ENCODE measurements at regions not wholly inside any gene's neighbourhood (a gene's known extent, or its start where the extent isn't known, plus 50 kb on each side); places are given as distances from the start of the nearest gene placed in this dataset.

DNA sequence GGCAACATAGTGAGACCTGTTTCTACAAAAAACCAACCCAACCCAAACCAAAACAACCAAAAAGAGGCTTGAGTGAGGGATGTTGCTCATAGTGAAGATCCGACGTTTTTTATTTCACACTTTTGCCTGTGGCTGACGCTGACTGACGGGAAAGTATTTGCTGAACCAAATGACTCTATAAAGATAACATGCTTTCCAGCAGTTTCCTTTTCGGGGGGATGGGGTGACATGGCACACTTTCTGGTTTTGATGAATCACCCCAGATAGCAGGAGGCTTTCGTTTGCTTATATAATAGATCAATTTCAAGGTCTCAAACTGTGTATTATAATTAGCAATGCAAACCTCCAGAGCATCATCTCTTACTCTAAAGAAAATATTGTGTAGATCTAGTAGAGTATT, 150.8 kb downstream of the AQP4 start:
- Histone ChIP-seq H3K36me3 (ENCODE audit: control insufficient read depth in 3 of 3, insufficient read depth in 2 of 3, low read depth in 1 of 3, low read length in 3 of 3) (no peaks in the 10 kb centered on the region), H3K4me3 (ENCODE audit: low read depth in 1 of 3, low read length in 3 of 3) (no peak overlapping the region), H3K4me1 (ENCODE audit: control insufficient read depth in 3 of 3, insufficient read depth in 2 of 3, low read depth in 1 of 3, low read length in 2 of 3) (no peaks in the 10 kb centered on the region), H3K9me3 (ENCODE audit: control insufficient read depth in 2 of 2, insufficient read depth in 1 of 2, low read depth in 1 of 2, low read length in 1 of 2) (no peaks in the 10 kb centered on the region), H3K27ac (ENCODE audit: low read depth in 1 of 3, low read length in 2 of 3) (no peak overlapping the region), H3K27me3 (ENCODE audit: control insufficient read depth in 3 of 3, insufficient read depth in 3 of 3, low read length in 3 of 3) (no peaks in the 10 kb centered on the region)
- FAIRE-seq, result no peak
- WGBS, 3 donors, result 18 to 29% (median 24%) methylated on average over 6 of the region's 6 CpGs
- DNase-seq, result no peak

DNA sequence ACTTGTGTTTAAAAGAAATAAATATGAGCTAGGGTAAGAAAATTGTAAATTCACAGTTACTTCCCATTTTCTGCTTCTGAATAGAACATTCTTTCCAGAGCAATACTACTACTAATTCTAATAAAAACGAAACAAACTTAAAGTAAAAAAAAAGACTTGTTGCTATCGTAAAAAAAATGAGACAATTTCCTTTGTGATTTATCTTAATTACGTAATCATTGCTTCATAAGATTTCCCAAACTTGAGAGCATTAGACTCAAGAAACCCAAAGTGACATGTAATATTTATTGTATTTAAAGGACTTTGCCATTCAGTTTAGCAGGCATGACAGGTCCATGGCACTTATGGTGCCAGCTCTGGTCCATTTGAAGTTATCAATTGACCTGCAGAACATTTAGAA, 153.8 kb downstream of the AQP4 start:
- Histone ChIP-seq H3K4me1 (ENCODE audit: control insufficient read depth in 3 of 3, insufficient read depth in 2 of 3, low read depth in 1 of 3, low read length in 2 of 3) (no peaks in the 10 kb centered on the region), H3K4me3 (ENCODE audit: low read depth in 1 of 3, low read length in 3 of 3) (no peak overlapping the region), H3K36me3 (ENCODE audit: control insufficient read depth in 3 of 3, insufficient read depth in 2 of 3, low read depth in 1 of 3, low read length in 3 of 3) (no peaks in the 10 kb centered on the region), H3K27me3 (ENCODE audit: control insufficient read depth in 3 of 3, insufficient read depth in 3 of 3, low read length in 3 of 3) (no peaks in the 10 kb centered on the region), H3K9me3 (ENCODE audit: control insufficient read depth in 2 of 2, insufficient read depth in 1 of 2, low read depth in 1 of 2, low read length in 1 of 2) (no peaks in the 10 kb centered on the region), H3K27ac (ENCODE audit: low read depth in 1 of 3, low read length in 2 of 3) (no peak overlapping the region)
- no peak for DNase-seq
- no peak for FAIRE-seq
- 75 to 86% (median 78%) methylated on average over 3 of the region's 3 CpGs for WGBS, 3 donors

DNA sequence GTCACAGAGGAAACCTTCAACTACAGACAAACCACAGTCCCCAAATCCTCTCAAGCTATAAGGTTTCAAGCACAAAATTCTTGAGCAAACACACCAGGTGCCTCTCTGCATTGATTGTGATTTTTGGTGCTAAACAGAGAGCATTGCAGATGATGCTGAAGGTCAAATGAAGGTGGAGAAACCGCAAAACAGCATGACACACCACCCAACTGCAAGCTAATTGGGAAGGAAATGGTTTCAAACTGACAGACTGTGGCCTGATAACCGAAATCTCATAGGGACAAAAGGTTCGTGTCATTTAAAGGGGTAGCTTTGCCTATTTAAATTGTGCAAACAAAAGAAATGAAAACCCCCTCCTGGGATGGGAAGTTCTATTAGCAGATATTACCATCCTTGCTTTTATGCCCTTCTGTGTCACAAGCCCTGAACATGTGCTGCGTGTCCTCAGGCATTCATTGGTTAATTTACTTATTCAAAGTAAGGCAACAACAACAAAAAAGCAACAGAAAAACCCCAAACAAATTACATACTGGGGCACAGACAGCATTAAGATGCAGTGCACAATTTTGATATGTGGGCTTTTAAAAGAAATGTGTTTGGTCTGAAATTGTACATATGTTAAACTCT, 154.9 kb downstream of the AQP4 start:
- Histone ChIP-seq H3K27me3 (ENCODE audit: control insufficient read depth in 3 of 3, insufficient read depth in 3 of 3, low read length in 3 of 3) (no peaks in the 10 kb centered on the region), H3K4me1 (ENCODE audit: control insufficient read depth in 3 of 3, insufficient read depth in 2 of 3, low read depth in 1 of 3, low read length in 2 of 3) (no peaks in the 10 kb centered on the region), H3K4me3 (ENCODE audit: low read depth in 1 of 3, low read length in 3 of 3) (no peak overlapping the region), H3K27ac (ENCODE audit: low read depth in 1 of 3, low read length in 2 of 3) (no peak overlapping the region), H3K36me3 (ENCODE audit: control insufficient read depth in 3 of 3, insufficient read depth in 2 of 3, low read depth in 1 of 3, low read length in 3 of 3) (no peaks in the 10 kb centered on the region), H3K9me3 (ENCODE audit: control insufficient read depth in 2 of 2, insufficient read depth in 1 of 2, low read depth in 1 of 2, low read length in 1 of 2) (no peaks in the 10 kb centered on the region)
- DNase-seq (no peak), FAIRE-seq (no peak)
- WGBS, 3 donors, result 56 to 70% (median 62%) methylated on average over 4 of the region's 4 CpGs

DNA sequence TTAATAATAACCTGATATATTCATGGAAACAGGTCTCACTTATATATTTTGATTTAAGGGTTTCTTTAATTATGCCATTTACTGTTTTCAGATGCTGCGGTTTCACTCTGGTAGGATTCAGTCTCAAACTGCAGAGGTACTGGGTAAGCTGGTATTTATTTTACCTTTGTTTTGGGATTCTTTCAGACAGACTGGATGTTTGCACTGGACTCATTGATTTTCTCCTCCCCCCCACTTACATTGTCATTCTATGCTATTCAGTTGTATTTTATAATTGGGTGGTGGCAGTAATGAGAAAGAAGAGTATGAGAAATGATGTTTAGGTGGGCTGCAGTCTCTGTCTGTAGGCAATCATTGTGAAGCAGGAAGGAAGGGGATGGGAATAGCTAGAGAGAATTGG, 155.6 kb downstream of the AQP4 start:
- no peak for FAIRE-seq
- no peaks in the 10 kb centered on the region for H3K4me1 ChIP-seq (ENCODE audit: control insufficient read depth in 3 of 3, insufficient read depth in 2 of 3, low read depth in 1 of 3, low read length in 2 of 3)
- DNase-seq, result no peak
- 92 to 96% (median 93%) methylated on average over 1 of the region's 1 CpG for WGBS, 3 donors
- H3K27me3 ChIP-seq (ENCODE audit: control insufficient read depth in 3 of 3, insufficient read depth in 3 of 3, low read length in 3 of 3), result no peaks in the 10 kb centered on the region
- H3K4me3 ChIP-seq (ENCODE audit: low read depth in 1 of 3, low read length in 3 of 3), result no peak overlapping the region
- no peaks in the 10 kb centered on the region for H3K36me3 ChIP-seq (ENCODE audit: control insufficient read depth in 3 of 3, insufficient read depth in 2 of 3, low read depth in 1 of 3, low read length in 3 of 3)
- no peak overlapping the region for H3K27ac ChIP-seq (ENCODE audit: low read depth in 1 of 3, low read length in 2 of 3)
- no peaks in the 10 kb centered on the region for H3K9me3 ChIP-seq (ENCODE audit: control insufficient read depth in 2 of 2, insufficient read depth in 1 of 2, low read depth in 1 of 2, low read length in 1 of 2)

DNA sequence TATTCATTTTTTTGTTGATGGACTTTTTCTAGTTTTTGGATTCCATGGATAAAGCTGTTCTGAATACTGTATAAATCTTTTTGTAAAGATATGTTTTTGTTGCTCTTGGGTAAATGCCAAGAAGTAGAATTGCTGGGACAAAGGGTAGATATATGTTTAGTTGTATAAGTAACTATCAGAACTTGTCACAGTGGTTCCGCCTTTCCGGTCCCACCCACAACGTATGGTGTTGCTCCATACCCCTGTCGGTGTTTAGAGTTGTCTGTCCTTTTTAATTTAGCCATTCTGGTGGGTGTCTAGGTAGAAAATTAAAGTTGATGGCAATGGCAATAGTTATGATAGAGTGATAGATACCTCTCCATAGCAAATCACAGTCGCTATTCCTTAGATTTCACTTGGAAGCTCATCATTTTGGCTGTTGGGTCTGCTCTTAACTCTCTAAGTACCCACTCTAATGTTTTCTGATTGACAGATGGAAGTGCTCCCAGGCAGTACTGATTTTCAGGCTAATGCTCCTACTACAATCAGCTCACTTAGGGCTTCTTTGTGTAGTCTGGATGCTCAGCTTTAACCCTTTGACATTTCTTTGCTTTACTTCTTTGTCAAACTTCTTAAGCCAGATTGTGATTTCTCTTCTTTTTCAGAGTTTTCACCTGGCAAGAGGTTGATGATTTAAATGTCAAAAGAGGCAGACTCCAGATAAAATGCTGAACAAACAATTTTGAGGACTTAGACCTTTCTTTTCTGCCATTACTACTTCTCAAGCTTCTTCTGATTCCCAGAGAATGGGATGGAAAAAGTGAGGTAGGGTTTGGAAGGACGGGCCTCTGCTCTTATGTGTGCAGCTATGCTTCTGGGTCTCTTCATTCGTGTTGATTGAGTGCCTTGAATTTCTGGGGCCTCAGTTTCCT, 156.4 kb downstream of the AQP4 start:
- Histone ChIP-seq H3K27ac (ENCODE audit: low read depth in 1 of 3, low read length in 2 of 3) (no peak overlapping the region), H3K27me3 (ENCODE audit: control insufficient read depth in 3 of 3, insufficient read depth in 3 of 3, low read length in 3 of 3) (no peaks in the 10 kb centered on the region), H3K4me1 (ENCODE audit: control insufficient read depth in 3 of 3, insufficient read depth in 2 of 3, low read depth in 1 of 3, low read length in 2 of 3) (no peaks in the 10 kb centered on the region), H3K4me3 (ENCODE audit: low read depth in 1 of 3, low read length in 3 of 3) (no peak overlapping the region), H3K9me3 (ENCODE audit: control insufficient read depth in 2 of 2, insufficient read depth in 1 of 2, low read depth in 1 of 2, low read length in 1 of 2) (no peaks in the 10 kb centered on the region), H3K36me3 (ENCODE audit: control insufficient read depth in 3 of 3, insufficient read depth in 2 of 3, low read depth in 1 of 3, low read length in 3 of 3) (no peaks in the 10 kb centered on the region)
- FAIRE-seq (no peak), DNase-seq (no peak)
- 76 to 81% (median 77%) methylated on average over 7 of the region's 7 CpGs for WGBS, 3 donors

DNA sequence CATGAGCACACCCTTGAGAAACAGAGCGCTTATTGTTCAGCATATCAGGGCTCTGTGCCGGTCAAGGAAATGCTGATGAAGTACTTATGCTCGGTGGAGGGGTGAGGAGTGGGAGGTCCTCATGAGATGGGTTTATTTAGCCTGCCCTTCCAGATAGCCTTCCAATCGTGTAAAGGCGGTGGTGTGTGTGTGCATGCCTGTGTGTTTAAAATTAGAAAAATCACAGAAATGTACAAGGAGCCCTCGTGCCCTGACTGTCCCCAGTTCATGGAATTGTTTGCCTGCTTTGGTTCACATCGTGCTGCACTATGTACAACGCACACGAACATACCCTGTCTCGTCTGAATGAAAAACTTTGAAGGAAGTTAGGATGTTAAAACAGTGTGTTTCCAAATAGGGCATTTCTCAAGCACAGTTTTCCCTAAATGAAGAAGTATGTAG, 158.6 kb downstream of the AQP4 start:
- Histone ChIP-seq H3K9me3 (ENCODE audit: control insufficient read depth in 2 of 2, insufficient read depth in 1 of 2, low read depth in 1 of 2, low read length in 1 of 2) (no peaks in the 10 kb centered on the region), H3K27ac (ENCODE audit: low read depth in 1 of 3, low read length in 2 of 3) (no peak overlapping the region), H3K27me3 (ENCODE audit: control insufficient read depth in 3 of 3, insufficient read depth in 3 of 3, low read length in 3 of 3) (no peaks in the 10 kb centered on the region), H3K36me3 (ENCODE audit: control insufficient read depth in 3 of 3, insufficient read depth in 2 of 3, low read depth in 1 of 3, low read length in 3 of 3) (no peaks in the 10 kb centered on the region), H3K4me3 (ENCODE audit: low read depth in 1 of 3, low read length in 3 of 3) (no peak overlapping the region), H3K4me1 (ENCODE audit: control insufficient read depth in 3 of 3, insufficient read depth in 2 of 3, low read depth in 1 of 3, low read length in 2 of 3) (no peaks in the 10 kb centered on the region)
- no peak for FAIRE-seq
- WGBS, 3 donors, result 10 to 49% (median 23%) methylated on average over 10 of the region's 10 CpGs
- DNase-seq, result peak in 1 of 2 donors; percentile 17

DNA sequence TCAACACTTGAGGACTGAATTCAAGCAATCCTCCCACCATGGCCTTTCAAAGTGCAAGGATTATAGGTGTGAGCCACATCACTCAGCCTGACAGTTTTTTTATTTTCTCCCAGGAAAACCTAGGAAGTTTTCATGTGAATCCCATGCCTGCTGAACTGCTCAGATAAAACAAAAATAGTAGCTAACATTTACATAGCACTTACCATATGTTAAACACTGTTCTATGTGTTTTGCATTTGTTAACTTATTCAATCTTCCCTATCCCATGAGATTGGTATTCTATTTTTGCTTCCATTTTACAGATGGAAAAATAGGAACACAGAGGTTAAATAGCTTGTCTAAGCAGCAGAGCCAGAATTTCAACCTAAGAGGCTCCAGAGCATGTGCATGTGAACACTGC, 157.4 kb upstream of the KCTD1 start:
- DNase-seq (no peak), FAIRE-seq (no peak)
- Histone ChIP-seq H3K36me3 (ENCODE audit: control insufficient read depth in 3 of 3, insufficient read depth in 2 of 3, low read depth in 1 of 3, low read length in 3 of 3) (no peaks in the 10 kb centered on the region), H3K4me1 (ENCODE audit: control insufficient read depth in 3 of 3, insufficient read depth in 2 of 3, low read depth in 1 of 3, low read length in 2 of 3) (no peaks in the 10 kb centered on the region), H3K4me3 (ENCODE audit: low read depth in 1 of 3, low read length in 3 of 3) (no peak overlapping the region), H3K27me3 (ENCODE audit: control insufficient read depth in 3 of 3, insufficient read depth in 3 of 3, low read length in 3 of 3) (no peaks in the 10 kb centered on the region), H3K9me3 (ENCODE audit: control insufficient read depth in 2 of 2, insufficient read depth in 1 of 2, low read depth in 1 of 2, low read length in 1 of 2) (no peaks in the 10 kb centered on the region), H3K27ac (ENCODE audit: low read depth in 1 of 3, low read length in 2 of 3) (no peak overlapping the region)

DNA sequence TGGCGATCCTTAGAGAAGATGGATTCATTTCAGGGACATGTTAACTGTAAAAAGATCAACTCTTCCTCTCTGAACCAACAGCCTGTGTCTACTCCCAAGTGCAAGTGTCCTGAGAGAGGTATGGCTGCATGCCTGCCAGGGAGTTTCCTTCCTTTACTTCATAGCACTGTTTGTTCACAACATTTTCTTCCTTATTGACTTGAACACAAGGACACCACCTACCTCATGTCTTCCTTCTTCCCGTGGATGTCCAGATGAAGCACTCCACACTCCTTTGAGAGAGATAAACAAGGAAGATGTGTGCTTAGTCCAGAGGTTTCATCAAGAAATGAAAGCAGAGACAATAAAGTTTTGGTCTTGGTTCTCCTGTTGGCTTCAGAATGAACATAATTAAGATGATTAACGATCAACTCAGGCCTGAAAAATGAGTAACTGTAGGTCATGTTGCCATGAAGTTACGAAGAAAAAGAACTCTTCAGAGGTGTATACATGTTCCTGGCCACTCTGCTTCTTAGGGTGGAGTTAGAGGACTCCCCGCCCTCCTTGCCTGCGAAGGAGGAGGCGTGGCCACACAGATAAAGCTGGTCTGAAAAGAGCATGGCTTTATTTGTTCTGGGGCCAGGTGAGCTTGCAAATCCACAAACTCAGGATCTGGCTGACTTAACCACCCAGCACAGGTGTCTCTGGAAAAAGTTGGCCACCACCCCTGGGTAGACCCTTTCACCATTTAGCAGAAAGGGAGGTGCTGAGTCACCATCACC, 155.0 kb upstream of the KCTD1 start:
- no peak overlapping the region for H3K27ac ChIP-seq (ENCODE audit: low read depth in 1 of 3, low read length in 2 of 3)
- no peaks in the 10 kb centered on the region for H3K4me1 ChIP-seq (ENCODE audit: control insufficient read depth in 3 of 3, insufficient read depth in 2 of 3, low read depth in 1 of 3, low read length in 2 of 3)
- H3K4me3 ChIP-seq (ENCODE audit: low read depth in 1 of 3, low read length in 3 of 3), result no peak overlapping the region
- 43 to 56% (median 49%) methylated on average over 7 of the region's 7 CpGs for WGBS, 3 donors
- H3K36me3 ChIP-seq (ENCODE audit: control insufficient read depth in 3 of 3, insufficient read depth in 2 of 3, low read depth in 1 of 3, low read length in 3 of 3), result no peaks in the 10 kb centered on the region
- no peak for FAIRE-seq
- H3K27me3 ChIP-seq (ENCODE audit: control insufficient read depth in 3 of 3, insufficient read depth in 3 of 3, low read length in 3 of 3), result no peaks in the 10 kb centered on the region
- H3K9me3 ChIP-seq (ENCODE audit: control insufficient read depth in 2 of 2, insufficient read depth in 1 of 2, low read depth in 1 of 2, low read length in 1 of 2), result no peaks in the 10 kb centered on the region
- peak; percentile 13 to 18 for DNase-seq
